WTC11 (cell line): ENCODE measurements at regions not wholly inside any gene's neighbourhood (a gene's known extent, or its start where the extent isn't known, plus 50 kb on each side); places are given as distances from the start of the nearest gene placed in this dataset.

Experiments used
- ATAC-seq: fragments of 200-7000 bp; cut with Tn5 transposase; 2 replicates; pipeline ENCODE4 v1.10.0; 2021; ENCODE audit warnings: mild to moderate bottlenecking, moderate library complexity
- CTCF ChIA-PET: fragments of 300-600 bp; sonication (Branson Sonifier 250); formaldehyde crosslinking; loops from one replicate; lab custom pipeline; 2021; ENCODE audit warnings: antibody characterized with exemption; lab: Charles Lee
- POLR2A ChIA-PET: fragments of 350-600 bp; sonication (Branson Sonifier 250); formaldehyde crosslinking; loops from one replicate; lab custom pipeline; 2021; ENCODE audit warnings: antibody characterized with exemption; lab: Charles Lee
- DNase-seq: peaks from one replicate; pipeline ENCODE4 v3.0.0; 2021; ENCODE audit warnings: low spot score
- H3K27ac Mint-ChIP-seq: 2 replicates; pipeline ENCODE4 v1.8.0; 2021; ENCODE audit warnings: mixed read lengths
- H3K27me3 Mint-ChIP-seq: 2 replicates; pipeline ENCODE4 v1.8.0; 2021; ENCODE audit warnings: low read depth, mild to moderate bottlenecking, moderate library complexity, mixed read lengths
- H3K36me3 Mint-ChIP-seq: 2 replicates; pipeline ENCODE4 v1.8.0; 2021; ENCODE audit warnings: mixed read lengths
- H3K4me1 Mint-ChIP-seq: 2 replicates; pipeline ENCODE4 v1.8.0; 2022; ENCODE audit warnings: mixed read lengths
- H3K4me3 Mint-ChIP-seq: 2 replicates; pipeline ENCODE4 v1.8.0; 2021; ENCODE audit warnings: mild to moderate bottlenecking, moderate library complexity, mixed read lengths
- H3K9me3 Mint-ChIP-seq: 2 replicates; pipeline ENCODE4 v1.8.0; 2021; ENCODE audit warnings: mixed read lengths
- ATF2 ChIP-seq: sonication (generic); formaldehyde crosslinking; IDR thresholded peaks from 2 replicates; pipeline ENCODE4 v1.8.1; 2022; ENCODE audit warnings: low read depth, missing genetic modification reagents, borderline replicate concordance
- ATF6 ChIP-seq: sonication (generic); formaldehyde crosslinking; IDR thresholded peaks from 2 replicates; pipeline ENCODE4 v1.8.1; 2023; ENCODE audit warnings: mild to moderate bottlenecking, missing genetic modification reagents
- CTCF ChIP-seq: fragments of 200-600 bp; IDR thresholded peaks from 2 replicates; pipeline ENCODE4 v1.8.0; 2022; ENCODE audit warnings: antibody characterized with exemption
- E2F4 ChIP-seq: sonication (generic); formaldehyde crosslinking; IDR thresholded peaks from 2 replicates; pipeline ENCODE4 v1.8.1; 2022; ENCODE audit warnings: low read depth, mild to moderate bottlenecking, moderate library complexity, missing genetic modification reagents, borderline replicate concordance
- ESRRA ChIP-seq: sonication (generic); formaldehyde crosslinking; IDR thresholded peaks from 2 replicates; pipeline ENCODE4 v1.8.1; 2022; ENCODE audit warnings: mild to moderate bottlenecking, missing genetic modification reagents, borderline replicate concordance
- ETV6 ChIP-seq: sonication (generic); formaldehyde crosslinking; IDR thresholded peaks from 2 replicates; pipeline ENCODE4 v1.8.1; 2022; ENCODE audit warnings: mild to moderate bottlenecking, missing genetic modification reagents
- FOXP1 ChIP-seq: sonication (generic); formaldehyde crosslinking; IDR thresholded peaks from 2 replicates; pipeline ENCODE4 v1.8.0; 2022; ENCODE audit warnings: missing genetic modification reagents, mild to moderate bottlenecking, moderate library complexity, borderline replicate concordance
- JAZF1 ChIP-seq: fragments of 250-450 bp; sonication (Bioruptor Pico); IDR thresholded peaks from 2 replicates; pipeline ENCODE4 v1.9.0; 2021; ENCODE audit warnings: moderate library complexity, mild to moderate bottlenecking, inconsistent platforms
- NFATC4 ChIP-seq: fragments of 250-450 bp; sonication (Bioruptor Pico); IDR thresholded peaks from 2 replicates; pipeline ENCODE4 v1.9.0; 2021; ENCODE audit warnings: mild to moderate bottlenecking
- NFYB ChIP-seq: sonication (generic); formaldehyde crosslinking; conservative IDR thresholded peaks from 2 replicates; pipeline ENCODE4 v1.8.0; 2022; ENCODE audit warnings: low read depth, missing genetic modification reagents
- NR1H2 ChIP-seq: sonication (generic); formaldehyde crosslinking; IDR thresholded peaks from 2 replicates; pipeline ENCODE4 v1.9.0; 2021; ENCODE audit warnings: mild to moderate bottlenecking, moderate library complexity, missing genetic modification reagents
- NR2C2 ChIP-seq: sonication (generic); formaldehyde crosslinking; IDR thresholded peaks from 2 replicates; pipeline ENCODE4 v1.8.0; 2022; ENCODE audit warnings: mild to moderate bottlenecking, missing genetic modification reagents
- PREB ChIP-seq: sonication (generic); formaldehyde crosslinking; IDR thresholded peaks from 2 replicates; pipeline ENCODE4 v1.8.1; 2022; ENCODE audit warnings: mild to moderate bottlenecking, missing genetic modification reagents, moderate library complexity, borderline replicate concordance
- RORB ChIP-seq: fragments of 250-450 bp; sonication (Bioruptor Pico); IDR thresholded peaks from 2 replicates; pipeline ENCODE4 v1.9.0; 2021; ENCODE audit warnings: mild to moderate bottlenecking
- SMAD4 ChIP-seq: sonication (generic); formaldehyde crosslinking; IDR thresholded peaks from 2 replicates; pipeline ENCODE4 v1.8.0; 2022; ENCODE audit warnings: mild to moderate bottlenecking, missing genetic modification reagents
- SP1 ChIP-seq: sonication (generic); formaldehyde crosslinking; conservative IDR thresholded peaks from 2 replicates; pipeline ENCODE4 v1.8.1; 2022; ENCODE audit warnings: missing genetic modification reagents
- ZBTB43 ChIP-seq: sonication (generic); formaldehyde crosslinking; IDR thresholded peaks from 2 replicates; pipeline ENCODE4 v1.8.1; 2023; ENCODE audit warnings: mild to moderate bottlenecking, missing genetic modification reagents
- ZNF138 ChIP-seq: sonication (generic); formaldehyde crosslinking; conservative IDR thresholded peaks from 2 replicates; pipeline ENCODE4 v1.8.1; 2022; ENCODE audit warnings: mild to moderate bottlenecking, moderate library complexity, missing genetic modification reagents
- ZNF396 ChIP-seq: fragments of 250-450 bp; sonication (Bioruptor Pico); IDR thresholded peaks from 2 replicates; pipeline ENCODE4 v1.8.0; 2021; ENCODE audit warnings: mild to moderate bottlenecking, moderate library complexity, borderline replicate concordance
- ZNF416 ChIP-seq: fragments of 250-450 bp; sonication (Bioruptor Pico); IDR thresholded peaks from 2 replicates; pipeline ENCODE4 v1.9.0; 2021; ENCODE audit warnings: mild to moderate bottlenecking, inconsistent platforms
- ZNF425 ChIP-seq: fragments of 250-450 bp; sonication (Bioruptor Pico); conservative IDR thresholded peaks from 2 replicates; pipeline ENCODE4 v1.9.0; 2021; ENCODE audit warnings: mild to moderate bottlenecking

GRCh38 chr2:144229296-144229695 lies 290.6 kb downstream of the ZEB2 start:
- no peak for TF ChIP-seq ATF2 (CRISPR knock-in tag)
- TF ChIP-seq ZNF396 (CRISPR knock-in tag), result no peak
- TF ChIP-seq ESRRA (CRISPR knock-in tag), result no peak
- no peak for TF ChIP-seq RORB (CRISPR knock-in tag)
- TF ChIP-seq PREB (CRISPR knock-in tag), result no peak
- no peak for TF ChIP-seq SP1 (CRISPR knock-in tag)
- no peak for TF ChIP-seq NR1H2 (CRISPR knock-in tag)
- TF ChIP-seq ZNF138 (CRISPR knock-in tag), result no peak
- TF ChIP-seq CTCF, result no peak
- TF ChIP-seq NFYB, result no peak
- no peak for TF ChIP-seq ZNF425 (CRISPR knock-in tag)
- no peak for TF ChIP-seq NR2C2 (CRISPR knock-in tag)
- no peak for DNase-seq
- ChIA-PET CTCF (no interaction called here), POLR2A (no interaction called here)
- no peak for ATAC-seq
- Mint-ChIP-seq H3K27ac (no peak overlapping the region), H3K36me3 (no peaks in the 10 kb centered on the region), H3K9me3 (no peaks in the 10 kb centered on the region), H3K27me3 (no peaks in the 10 kb centered on the region), H3K4me1 (peaks cover 39% of the 10 kb centered on the region), H3K4me3 (no peak overlapping the region)

- TF ChIP-seq ZNF416 (CRISPR knock-in tag) (no peak), ATF6 (CRISPR knock-in tag) (no peak), FOXP1 (CRISPR knock-in tag) (no peak), E2F4 (CRISPR knock-in tag) (no peak), NFATC4 (CRISPR knock-in tag) (no peak), SMAD4 (CRISPR knock-in tag) (no peak), ETV6 (CRISPR knock-in tag) (no peak), JAZF1 (CRISPR knock-in tag) (no peak), ATF2 (CRISPR knock-in tag) (no peak), ZBTB43 (CRISPR knock-in tag) (no peak)
- Mint-ChIP-seq H3K27ac (no peak overlapping the region), H3K27me3 (no peaks in the 10 kb centered on the region), H3K4me3 (no peak overlapping the region), H3K9me3 (no peaks in the 10 kb centered on the region), H3K36me3 (no peaks in the 10 kb centered on the region), H3K4me1 (peaks cover 27% of the 10 kb centered on the region)
- CTCF ChIA-PET, result no interaction called here
- ATAC-seq (no peak), DNase-seq (no peak)
- POLR2A ChIA-PET, result no interaction called here
These were observed 292.4 kb downstream of the ZEB2 start for GRCh38 chr2:144227427-144228105.
